ENCODE measurements at regions not wholly inside any gene's neighbourhood (a gene's known extent, or its start where the extent isn't known, plus 50 kb on each side); places are given as distances from the start of the nearest gene placed in this dataset.

GRCh38 chr13:107003911-107004310, 436.0 kb upstream of the ARGLU1 start:
- H3K4me1 ChIP-seq (ENCODE audit: insufficient read depth, low read length) = no peaks in the 10 kb centered on the region
- no peaks in the 10 kb centered on the region for H3K4me1 Mint-ChIP-seq (ENCODE audit: low read depth)
- no peak overlapping the region for H3K27ac Mint-ChIP-seq
- no peaks in the 10 kb centered on the region for H3K27me3 Mint-ChIP-seq
- H3K36me3 Mint-ChIP-seq (ENCODE audit: low read depth) = no peaks in the 10 kb centered on the region
- H3K36me3 ChIP-seq (ENCODE audit: insufficient read depth, low read length) = no peaks in the 10 kb centered on the region
- H3K27ac ChIP-seq (ENCODE audit: low read depth in 1 of 2, low read length in 2 of 2) = no peak overlapping the region
- DNase-seq = no peak
- intact Hi-C loops (cut with DNase I, micrococcal nuclease) = no loop called here
- H3K9me3 ChIP-seq (ENCODE audit: control insufficient read depth in 1 of 2, insufficient read depth in 1 of 2, low read length in 2 of 2) = peaks cover 0 to 13% of the 10 kb centered on the region in 2 experiments
- H3K4me3 ChIP-seq (ENCODE audit: low read length) = no peak overlapping the region
- CTCF ChIA-PET = no interaction called here
- no peak overlapping the region for H3K4me3 Mint-ChIP-seq
- TF ChIP-seq CTCF (IDR thresholded peaks at IDR 0.05) = no peak
- no peak for ATAC-seq (ENCODE audit: poor library complexity)
- POLR2A ChIA-PET = no interaction called here
- peaks cover 2% of the 10 kb centered on the region for H3K9me3 Mint-ChIP-seq
- H3K27me3 ChIP-seq (ENCODE audit: control insufficient read depth in 1 of 2, insufficient read depth in 2 of 2, low read length in 2 of 2) = no peaks in the 10 kb centered on the region

- Histone ChIP-seq H3K27me3 (ENCODE audit: control insufficient read depth in 1 of 2, insufficient read depth in 2 of 2, low read length in 2 of 2) (no peaks in the 10 kb centered on the region), H3K27ac (ENCODE audit: low read depth in 1 of 2, low read length in 2 of 2) (no peak overlapping the region), H3K9me3 (ENCODE audit: control insufficient read depth in 1 of 2, insufficient read depth in 1 of 2, low read length in 2 of 2) (peaks cover 0 to 13% of the 10 kb centered on the region in 2 experiments), H3K4me1 (ENCODE audit: insufficient read depth, low read length) (no peaks in the 10 kb centered on the region), H3K4me3 (ENCODE audit: low read length) (no peak overlapping the region), H3K36me3 (ENCODE audit: insufficient read depth, low read length) (no peaks in the 10 kb centered on the region)
- no peak for TF ChIP-seq CTCF (IDR thresholded peaks at IDR 0.05)
- ATAC-seq (ENCODE audit: poor library complexity) = no peak
- Mint-ChIP-seq H3K4me1 (ENCODE audit: low read depth) (no peaks in the 10 kb centered on the region), H3K9me3 (peaks cover 2% of the 10 kb centered on the region), H3K4me3 (no peak overlapping the region), H3K36me3 (ENCODE audit: low read depth) (no peaks in the 10 kb centered on the region), H3K27me3 (no peaks in the 10 kb centered on the region), H3K27ac (no peak overlapping the region)
- intact Hi-C loops (cut with DNase I, micrococcal nuclease) = no loop called here
- no peak for DNase-seq
- POLR2A ChIA-PET = no interaction called here
- CTCF ChIA-PET = no interaction called here
Measured at GRCh38 chr13:106998664-106999063, 430.7 kb upstream of the ARGLU1 start.

GRCh38 chr13:106997696-106998095, 429.8 kb upstream of the ARGLU1 start:
- no peak for TF ChIP-seq CTCF (IDR thresholded peaks at IDR 0.05)
- no peaks in the 10 kb centered on the region for H3K36me3 Mint-ChIP-seq (ENCODE audit: low read depth)
- intact Hi-C loops (cut with DNase I, micrococcal nuclease) = no loop called here
- H3K27me3 Mint-ChIP-seq = no peaks in the 10 kb centered on the region
- no peak for ATAC-seq (ENCODE audit: poor library complexity)
- no peaks in the 10 kb centered on the region for H3K4me1 ChIP-seq (ENCODE audit: insufficient read depth, low read length)
- H3K27me3 ChIP-seq (ENCODE audit: control insufficient read depth in 1 of 2, insufficient read depth in 2 of 2, low read length in 2 of 2) = no peaks in the 10 kb centered on the region
- peaks cover 0 to 13% of the 10 kb centered on the region in 2 experiments for H3K9me3 ChIP-seq (ENCODE audit: control insufficient read depth in 1 of 2, insufficient read depth in 1 of 2, low read length in 2 of 2)
- no peak overlapping the region for H3K27ac Mint-ChIP-seq
- no peak overlapping the region for H3K4me3 Mint-ChIP-seq
- no peak for DNase-seq
- POLR2A ChIA-PET = no interaction called here
- no peaks in the 10 kb centered on the region for H3K4me1 Mint-ChIP-seq (ENCODE audit: low read depth)
- H3K9me3 Mint-ChIP-seq = peaks cover 2% of the 10 kb centered on the region
- no peak overlapping the region for H3K27ac ChIP-seq (ENCODE audit: low read depth in 1 of 2, low read length in 2 of 2)
- H3K36me3 ChIP-seq (ENCODE audit: insufficient read depth, low read length) = no peaks in the 10 kb centered on the region
- no peak overlapping the region for H3K4me3 ChIP-seq (ENCODE audit: low read length)
- CTCF ChIA-PET = no interaction called here

Measured in CD4-positive, alpha-beta T cell (primary cell).